Dendritic cell treated with granulocyte-macrophage colony-stimulating factor and Interleukin-4, amounts not matched to agents 40 ng/mL and 50 ng/mL, for 4 days (primary cell): ENCODE measurements at regions not wholly inside any gene's neighbourhood (a gene's known extent, or its start where the extent isn't known, plus 50 kb on each side); places are given as distances from the start of the nearest gene placed in this dataset.
"Not testable (repeated sequence)": the region's sequence is repeated elsewhere in the genome, so short reads cannot be mapped to it uniquely, and the experiment has no call there.

ENCODE experiments used
- H3K27ac Mint-ChIP-seq: one replicate; pipeline ENCODE4 v1.8.0; 2022; ENCODE audit warnings: mild to moderate bottlenecking, mixed read lengths
- H3K27me3 Mint-ChIP-seq: one replicate; pipeline ENCODE4 v1.8.0; 2022; ENCODE audit warnings: mild to moderate bottlenecking, mixed read lengths
- H3K36me3 Mint-ChIP-seq: one replicate; pipeline ENCODE4 v1.8.0; 2022; ENCODE audit warnings: low read depth, mixed read lengths
- H3K4me1 Mint-ChIP-seq: one replicate; pipeline ENCODE4 v1.8.0; 2022; ENCODE audit warnings: low read depth, mixed read lengths
- H3K4me3 Mint-ChIP-seq: one replicate; pipeline ENCODE4 v1.8.0; 2022; ENCODE audit warnings: mild to moderate bottlenecking, moderate library complexity, mixed read lengths
- H3K9me3 Mint-ChIP-seq: one replicate; pipeline ENCODE4 v1.8.0; 2022; ENCODE audit warnings: mixed read lengths
- intact Hi-C: fragments of 100-400 bp; cut with micrococcal nuclease; formaldehyde crosslinking; loops from one replicate; pipeline ENCODE4 v1.15.0; 2022

GRCh38 chr6:112437058-112437457, 89.9 kb downstream of the RFPL4B start:
- Mint-ChIP-seq H3K36me3 (no peaks in the 10 kb centered on the region), H3K4me1 (no peaks in the 10 kb centered on the region), H3K27me3 (no peaks in the 10 kb centered on the region), H3K4me3 (no peak overlapping the region), H3K9me3 (no peaks in the 10 kb centered on the region), H3K27ac (no peak overlapping the region)
- intact Hi-C loops = no loop called here

DNA sequence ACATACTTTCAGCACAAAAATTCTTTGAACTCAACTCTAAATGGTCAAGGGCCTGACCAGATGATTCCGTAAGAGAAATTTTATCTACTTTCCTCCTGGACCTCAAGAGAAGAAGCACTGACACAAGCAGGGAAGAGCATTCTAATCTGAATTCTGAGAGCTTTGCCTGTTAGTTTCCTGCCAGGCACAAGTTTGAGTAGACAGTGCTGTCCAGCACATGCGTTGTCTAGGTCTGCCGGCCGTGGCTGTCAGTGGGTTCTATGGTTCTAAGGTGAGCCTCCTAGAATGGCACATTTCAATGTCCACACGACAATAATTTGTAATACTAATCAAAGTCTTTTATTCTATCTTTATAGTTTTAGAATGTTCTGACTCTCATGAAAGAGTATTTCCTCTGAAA, 91.9 kb downstream of the RFPL4B start:
- H3K27me3 Mint-ChIP-seq = no peaks in the 10 kb centered on the region

GRCh38 chr6:112439432-112439831, 92.3 kb downstream of the RFPL4B start:
- H3K9me3 Mint-ChIP-seq = no peaks in the 10 kb centered on the region
- no peaks in the 10 kb centered on the region for H3K36me3 Mint-ChIP-seq
- no peaks in the 10 kb centered on the region for H3K4me1 Mint-ChIP-seq
- H3K27ac Mint-ChIP-seq = no peak overlapping the region
- no peaks in the 10 kb centered on the region for H3K27me3 Mint-ChIP-seq
- no peak overlapping the region for H3K4me3 Mint-ChIP-seq
- intact Hi-C loops = no loop called here

More for the DNA sequence above, 91.9 kb downstream of the RFPL4B start:
- H3K9me3 Mint-ChIP-seq = no peaks in the 10 kb centered on the region
- no peaks in the 10 kb centered on the region for H3K36me3 Mint-ChIP-seq
- no peak overlapping the region for H3K4me3 Mint-ChIP-seq
- no peaks in the 10 kb centered on the region for H3K4me1 Mint-ChIP-seq
- intact Hi-C loops = no loop called here
- no peak overlapping the region for H3K27ac Mint-ChIP-seq

GRCh38 chr6:112441607-112442006, 94.5 kb downstream of the RFPL4B start:
- no peak overlapping the region for H3K4me3 Mint-ChIP-seq
- H3K9me3 Mint-ChIP-seq = no peaks in the 10 kb centered on the region
- no peaks in the 10 kb centered on the region for H3K36me3 Mint-ChIP-seq
- no peaks in the 10 kb centered on the region for H3K4me1 Mint-ChIP-seq
- H3K27ac Mint-ChIP-seq = no peak overlapping the region
- intact Hi-C loops = no loop called here
- no peaks in the 10 kb centered on the region for H3K27me3 Mint-ChIP-seq

DNA sequence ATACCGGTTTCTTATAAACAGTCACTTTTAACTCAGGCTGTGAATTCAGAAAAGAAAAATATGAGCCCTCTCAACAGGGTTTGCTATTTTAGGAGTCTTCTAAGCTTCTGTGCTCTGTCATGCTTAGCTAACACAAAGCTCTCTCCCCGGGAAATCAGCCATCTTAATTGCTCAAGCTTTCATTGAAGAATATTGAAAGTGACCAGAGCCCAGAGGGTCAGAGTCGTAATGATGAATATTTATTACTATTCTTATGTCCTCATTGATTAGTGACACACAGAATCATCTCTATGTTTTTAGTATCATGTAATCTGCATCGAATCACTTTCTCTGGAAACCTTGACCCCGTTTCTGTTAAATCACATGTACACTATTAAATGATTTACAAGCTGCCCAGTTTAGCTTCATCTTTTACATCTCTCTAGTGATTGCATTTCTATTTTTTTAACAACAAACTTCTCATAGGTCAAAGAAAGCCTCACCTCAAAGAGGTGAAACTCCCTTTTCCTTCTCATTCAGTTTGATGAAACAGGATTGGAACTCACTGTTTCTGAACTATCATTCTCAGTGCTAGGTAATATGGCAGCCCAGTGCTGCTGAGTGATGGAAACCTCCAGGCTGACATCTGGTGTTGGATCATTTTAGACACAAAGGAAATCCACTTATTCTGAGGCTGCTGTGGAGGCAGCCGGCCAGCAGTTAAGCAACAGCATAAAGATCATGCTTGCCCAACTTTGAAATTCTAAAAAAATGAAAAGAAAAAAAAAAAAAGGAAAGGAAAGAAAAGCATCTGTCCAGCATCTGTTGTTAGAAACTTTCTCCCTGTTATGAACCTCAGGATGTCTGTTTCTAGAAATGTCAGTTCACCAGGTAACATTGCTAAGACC, 96.3 kb downstream of the RFPL4B start:
- no peaks in the 10 kb centered on the region for H3K4me1 Mint-ChIP-seq
- no peak overlapping the region for H3K27ac Mint-ChIP-seq
- intact Hi-C loops = no loop called here
- peaks cover under 1% of the 10 kb centered on the region for H3K9me3 Mint-ChIP-seq
- H3K27me3 Mint-ChIP-seq = no peaks in the 10 kb centered on the region
- no peaks in the 10 kb centered on the region for H3K36me3 Mint-ChIP-seq
- H3K4me3 Mint-ChIP-seq = no peak overlapping the region

GRCh38 chr6:112448786-112449185, 101.7 kb downstream of the RFPL4B start:
- H3K4me3 Mint-ChIP-seq, H3K4me1 Mint-ChIP-seq, H3K27ac Mint-ChIP-seq, H3K36me3 Mint-ChIP-seq, intact Hi-C loops, H3K27me3 Mint-ChIP-seq: not testable (repeated sequence)
- peaks cover 25% of the 10 kb centered on the region for H3K9me3 Mint-ChIP-seq

GRCh38 chr6:112450663-112451062, 103.5 kb downstream of the RFPL4B start:
- Mint-ChIP-seq H3K36me3 (no peaks in the 10 kb centered on the region), H3K4me3 (no peak overlapping the region), H3K4me1 (no peaks in the 10 kb centered on the region), H3K27ac (no peak overlapping the region), H3K27me3 (no peaks in the 10 kb centered on the region), H3K9me3 (peaks cover 25% of the 10 kb centered on the region)
- intact Hi-C loops = no loop called here

GRCh38 chr6:112457886-112458285, 110.8 kb downstream of the RFPL4B start:
- Mint-ChIP-seq H3K9me3 (no peaks in the 10 kb centered on the region), H3K27me3 (no peaks in the 10 kb centered on the region), H3K27ac (no peak overlapping the region), H3K36me3 (no peaks in the 10 kb centered on the region), H3K4me1 (no peaks in the 10 kb centered on the region), H3K4me3 (no peak overlapping the region)
- intact Hi-C loops = no loop called here

DNA sequence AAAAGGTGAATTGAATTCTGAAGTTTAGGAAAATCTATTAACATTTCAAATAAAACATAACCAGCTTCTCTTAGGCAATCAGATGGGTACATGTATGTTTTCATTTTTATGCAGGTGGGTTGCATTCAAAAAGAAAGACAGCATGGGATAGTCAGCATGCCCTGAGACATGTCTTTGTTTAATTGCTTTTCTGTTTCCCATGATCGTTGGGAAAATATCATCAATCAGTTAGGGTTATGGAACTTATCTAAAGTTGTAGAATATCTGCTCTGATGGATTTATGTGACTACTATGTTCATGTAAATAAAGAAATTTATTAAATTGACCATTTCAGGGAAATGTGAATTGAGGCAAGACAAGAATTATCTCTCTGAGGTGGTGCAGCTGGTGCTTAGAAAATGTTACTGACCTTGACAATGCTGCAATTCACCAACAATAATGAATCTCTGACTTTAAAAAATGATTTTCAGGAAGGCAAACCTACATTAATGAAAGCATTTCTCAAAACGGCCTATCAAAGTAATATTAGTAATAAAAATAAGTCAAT, 112.7 kb downstream of the RFPL4B start:
- intact Hi-C loops = no loop called here
- H3K4me3 Mint-ChIP-seq = no peak overlapping the region

DNA sequence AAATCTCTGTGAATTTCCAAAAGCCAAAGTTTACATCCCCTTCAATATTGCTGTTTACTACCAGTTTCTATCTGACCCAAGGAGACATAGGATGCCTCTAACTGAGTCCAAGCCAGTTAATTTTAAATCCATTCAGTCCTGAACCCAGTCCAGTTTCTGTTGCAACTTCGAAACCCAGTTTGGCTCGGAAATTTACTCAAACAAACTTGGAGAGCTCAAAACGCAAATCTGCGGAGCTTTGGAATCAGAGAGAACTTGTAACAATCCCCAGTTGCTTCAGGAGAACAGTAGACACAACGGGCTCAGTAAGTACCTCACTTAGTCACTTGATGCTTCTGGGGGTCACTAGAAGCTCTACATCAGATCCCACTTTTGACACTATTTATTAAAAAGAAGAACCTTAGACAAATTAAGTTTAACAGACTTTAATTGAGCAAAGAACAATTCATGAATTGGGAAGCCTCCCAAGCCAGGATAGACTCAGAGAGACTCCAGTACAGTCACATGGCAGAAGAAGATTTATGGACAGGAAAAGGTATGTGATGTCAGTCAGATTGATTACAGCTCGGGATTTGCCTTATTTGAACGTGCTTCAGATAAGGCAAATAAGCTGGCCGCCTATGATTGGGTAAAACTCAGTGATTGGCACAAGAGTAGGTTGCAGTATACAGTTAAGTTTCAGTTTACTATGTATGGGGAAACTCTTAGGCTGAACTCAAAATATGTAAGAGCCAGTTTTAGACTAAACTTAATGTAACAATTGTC, 118.0 kb downstream of the RFPL4B start:
- no peaks in the 10 kb centered on the region for H3K36me3 Mint-ChIP-seq
- no peaks in the 10 kb centered on the region for H3K27me3 Mint-ChIP-seq
- no peaks in the 10 kb centered on the region for H3K9me3 Mint-ChIP-seq
- no peak overlapping the region for H3K4me3 Mint-ChIP-seq
- intact Hi-C loops = no loop called here
- H3K27ac Mint-ChIP-seq = no peak overlapping the region
- no peaks in the 10 kb centered on the region for H3K4me1 Mint-ChIP-seq

More for the DNA sequence above, 112.7 kb downstream of the RFPL4B start:
- H3K27ac Mint-ChIP-seq = no peak overlapping the region
- H3K9me3 Mint-ChIP-seq = no peaks in the 10 kb centered on the region
- H3K36me3 Mint-ChIP-seq = no peaks in the 10 kb centered on the region
- no peaks in the 10 kb centered on the region for H3K4me1 Mint-ChIP-seq
- H3K27me3 Mint-ChIP-seq = no peaks in the 10 kb centered on the region

DNA sequence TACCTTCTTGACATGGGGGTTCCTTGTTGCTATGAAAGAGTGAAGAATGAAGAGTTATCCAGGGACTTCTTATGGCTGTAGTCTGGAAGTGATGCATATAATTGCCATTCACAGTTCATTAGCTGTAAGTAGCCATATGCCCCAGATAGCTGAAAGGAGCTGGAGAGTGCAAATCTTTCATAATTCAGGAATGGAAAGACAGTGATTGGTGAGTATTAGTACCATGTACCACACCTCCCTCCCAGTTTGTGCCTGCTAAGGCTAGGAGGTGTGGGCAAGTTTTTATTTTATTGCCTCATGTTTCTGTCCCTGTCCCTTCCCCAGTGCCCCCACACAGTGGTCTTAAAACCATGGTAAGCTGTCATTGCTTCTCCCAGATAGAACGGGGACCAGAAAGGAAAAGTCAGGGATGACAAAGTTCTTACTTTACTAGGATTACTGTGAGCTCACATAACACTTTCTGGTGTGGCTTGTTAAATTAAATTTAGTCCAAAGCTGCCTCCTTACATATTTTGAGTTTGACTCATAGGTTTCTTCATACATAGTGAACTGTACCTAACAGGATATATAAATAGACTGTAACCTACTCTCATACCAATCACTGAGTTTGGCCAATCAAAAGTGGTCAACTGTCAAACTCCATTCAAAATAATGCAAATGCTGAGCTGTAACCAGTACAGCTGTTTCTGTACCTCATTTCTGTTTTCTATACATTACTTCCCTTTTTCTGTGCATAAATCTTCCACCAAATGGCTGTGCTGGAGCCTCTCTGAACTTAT, 119.4 kb downstream of the RFPL4B start:
- no peak overlapping the region for H3K27ac Mint-ChIP-seq
- H3K4me3 Mint-ChIP-seq = no peak overlapping the region
- H3K4me1 Mint-ChIP-seq = no peaks in the 10 kb centered on the region
- H3K27me3 Mint-ChIP-seq = no peaks in the 10 kb centered on the region
- intact Hi-C loops = no loop called here
- H3K36me3 Mint-ChIP-seq = no peaks in the 10 kb centered on the region
- H3K9me3 Mint-ChIP-seq = no peaks in the 10 kb centered on the region

DNA sequence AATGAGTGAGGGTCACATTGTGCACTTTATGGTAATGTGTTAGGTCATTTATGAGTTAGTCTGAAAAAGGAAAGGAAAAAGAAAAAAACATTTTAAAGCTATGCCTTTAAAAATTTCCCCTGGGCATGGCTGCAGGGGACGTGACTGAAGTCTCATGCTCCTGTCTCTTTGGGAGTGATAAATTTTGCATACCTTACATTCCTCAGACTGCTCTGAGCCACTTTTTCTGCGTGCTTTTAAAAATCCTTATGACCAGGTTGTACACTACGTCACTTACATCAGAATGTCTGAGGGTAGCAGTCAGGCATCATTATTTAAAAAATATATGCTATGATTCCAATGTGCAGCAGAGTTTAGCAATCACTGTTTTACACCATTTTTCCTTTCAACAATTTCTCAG, 121.2 kb downstream of the RFPL4B start:
- Mint-ChIP-seq H3K27ac (no peak overlapping the region), H3K36me3 (no peaks in the 10 kb centered on the region), H3K27me3 (no peaks in the 10 kb centered on the region), H3K4me3 (no peak overlapping the region), H3K4me1 (no peaks in the 10 kb centered on the region), H3K9me3 (no peaks in the 10 kb centered on the region)
- intact Hi-C loops = no loop called here

GRCh38 chr6:112469306-112469705, 122.2 kb downstream of the RFPL4B start:
- intact Hi-C loops = no loop called here
- Mint-ChIP-seq H3K27ac (no peak overlapping the region), H3K27me3 (no peaks in the 10 kb centered on the region), H3K4me3 (no peak overlapping the region), H3K4me1 (no peaks in the 10 kb centered on the region), H3K36me3 (no peaks in the 10 kb centered on the region), H3K9me3 (no peaks in the 10 kb centered on the region)

GRCh38 chr6:112470376-112470775, 123.2 kb downstream of the RFPL4B start:
- H3K4me3 Mint-ChIP-seq = no peak overlapping the region
- no peaks in the 10 kb centered on the region for H3K9me3 Mint-ChIP-seq
- no peaks in the 10 kb centered on the region for H3K4me1 Mint-ChIP-seq
- no peaks in the 10 kb centered on the region for H3K27me3 Mint-ChIP-seq
- intact Hi-C loops = no loop called here
- H3K27ac Mint-ChIP-seq = no peak overlapping the region
- H3K36me3 Mint-ChIP-seq = no peaks in the 10 kb centered on the region
